ENCODE measurements at regions not wholly inside any gene's neighbourhood (a gene's known extent, or its start where the extent isn't known, plus 50 kb on each side); places are given as distances from the start of the nearest gene placed in this dataset.
"Not testable (repeated sequence)": the region's sequence is repeated elsewhere in the genome, so short reads cannot be mapped to it uniquely, and the experiment has no call there.

DNA sequence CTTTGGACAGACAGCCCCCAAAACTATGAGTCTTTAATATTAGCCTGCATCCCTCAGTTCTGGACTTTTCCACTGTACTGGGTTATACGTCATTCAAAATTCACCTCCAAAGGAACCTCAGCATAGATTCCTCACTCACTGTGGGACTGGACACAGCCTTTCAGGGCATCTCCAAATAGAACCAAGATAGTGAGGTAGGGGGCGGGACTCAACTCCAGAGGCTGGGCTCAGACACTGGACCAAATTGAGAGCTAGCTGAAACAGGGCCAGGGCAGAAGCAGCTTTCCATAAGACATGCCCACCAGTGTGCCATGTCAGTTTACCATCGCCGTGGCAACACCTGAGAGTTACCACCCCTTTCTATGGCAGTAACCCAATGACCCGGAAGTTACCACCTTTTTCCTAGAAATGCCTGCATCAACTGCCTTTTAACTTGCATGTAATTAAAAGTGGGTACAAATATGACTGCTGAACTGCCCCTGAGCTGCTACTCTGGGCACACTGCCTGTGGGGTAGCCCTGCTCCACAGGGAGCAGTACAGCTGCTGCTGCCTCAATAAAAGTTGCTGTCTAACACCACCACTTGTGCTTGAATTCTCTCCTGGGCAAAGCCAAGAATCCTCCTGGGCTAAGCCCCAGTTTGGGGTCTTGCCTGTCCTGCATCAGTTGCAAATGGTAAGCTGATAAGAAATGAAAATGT lies 274.7 kb downstream of the ANAPC1 start:
- DNase-seq: not testable (repeated sequence)

DNA sequence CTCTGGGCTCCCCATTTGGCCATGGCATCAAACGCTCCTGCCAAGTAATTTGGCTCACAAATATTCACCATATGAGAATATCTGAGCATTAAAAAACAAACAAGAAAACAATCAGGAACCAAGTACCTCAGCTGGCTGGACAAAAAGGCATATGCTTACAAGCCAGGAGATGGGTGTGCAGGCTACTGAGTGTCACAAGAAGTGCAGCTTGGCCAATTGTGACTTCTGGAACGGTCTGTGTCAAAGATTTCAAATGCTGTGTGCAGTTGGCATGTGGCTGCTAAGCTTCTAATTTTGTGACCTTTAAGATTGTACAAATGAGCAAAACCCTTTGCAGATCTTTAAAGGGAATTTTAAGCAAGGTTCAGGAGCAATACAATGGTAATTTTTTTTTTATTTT lies 274.0 kb downstream of the ANAPC1 start:
- peak in 1 of 56 donors; percentile 1 for DNase-seq

DNA sequence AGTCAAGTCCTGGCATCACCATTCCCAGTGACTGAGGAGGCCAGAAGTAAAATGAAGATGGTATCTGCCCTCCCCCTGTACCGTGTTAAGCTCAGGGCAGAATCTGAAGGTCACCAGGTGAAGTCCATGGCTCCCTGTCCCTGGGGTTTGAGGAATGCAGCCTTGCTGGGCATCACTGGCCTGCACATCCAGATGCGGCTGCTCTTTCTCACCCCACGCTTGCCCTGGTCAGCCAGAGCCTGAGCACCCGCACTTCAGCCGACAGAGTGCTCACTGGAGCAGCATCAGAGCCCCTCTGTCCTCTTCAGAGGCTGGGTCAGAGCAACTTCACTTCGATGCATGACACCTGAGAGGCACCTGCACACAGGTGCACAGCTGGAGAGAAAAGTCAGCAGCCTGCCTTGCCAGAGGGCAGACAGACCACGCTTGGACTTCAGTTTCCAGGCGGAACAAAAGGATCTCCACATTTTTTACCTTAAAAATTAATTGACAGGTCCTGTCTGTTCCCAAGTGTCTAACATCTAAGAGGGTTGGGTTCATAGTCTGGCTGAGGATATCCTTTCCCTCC lies 267.3 kb downstream of the ANAPC1 start:
- DNase-seq: no peak

DNA sequence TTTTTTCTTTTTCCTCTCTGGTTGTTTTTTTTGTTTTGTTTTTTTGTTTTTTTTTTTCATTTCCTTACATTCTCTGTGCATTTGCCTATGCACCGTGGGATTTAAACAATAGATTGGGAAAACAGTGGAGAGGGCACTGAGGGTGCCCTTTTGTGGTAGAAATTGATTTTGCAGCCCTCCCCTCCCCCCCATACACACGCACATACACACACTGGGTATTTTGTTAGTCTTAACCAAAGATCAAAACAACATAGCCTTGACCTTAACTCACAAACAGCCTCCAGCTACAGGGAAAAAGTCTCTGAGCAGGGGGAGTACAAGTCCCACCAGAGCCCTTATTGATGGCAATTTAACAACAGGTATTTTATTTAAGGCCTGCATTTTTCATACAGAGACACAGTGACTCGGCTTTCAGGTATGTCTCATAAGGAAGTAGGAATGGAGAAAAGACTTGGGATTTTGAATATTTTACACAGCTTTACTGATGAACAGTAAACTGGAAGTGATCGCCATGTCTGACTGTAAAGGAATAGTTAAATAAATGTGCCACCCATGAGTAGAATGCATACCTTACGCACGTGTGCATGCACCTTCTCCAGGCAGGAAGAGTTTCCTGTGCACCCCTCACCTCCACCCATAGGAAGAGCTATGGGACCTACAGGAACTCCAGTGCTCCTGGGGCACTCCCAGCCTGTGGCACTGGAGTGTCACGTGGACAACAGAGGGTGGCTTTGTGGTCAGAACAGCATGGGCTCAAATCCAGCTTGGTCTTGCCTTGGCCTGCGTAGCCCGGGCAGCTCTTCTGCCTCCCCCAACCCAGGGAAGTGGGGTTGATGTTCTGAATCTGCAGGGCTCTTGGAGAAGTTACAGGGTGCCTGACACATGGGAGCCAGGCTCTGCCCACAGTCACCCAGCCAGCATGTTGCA lies 266.4 kb downstream of the ANAPC1 start:
- DNase-seq: peak in 6 of 56 donors; percentile 3 to 22 (median 3)

DNA sequence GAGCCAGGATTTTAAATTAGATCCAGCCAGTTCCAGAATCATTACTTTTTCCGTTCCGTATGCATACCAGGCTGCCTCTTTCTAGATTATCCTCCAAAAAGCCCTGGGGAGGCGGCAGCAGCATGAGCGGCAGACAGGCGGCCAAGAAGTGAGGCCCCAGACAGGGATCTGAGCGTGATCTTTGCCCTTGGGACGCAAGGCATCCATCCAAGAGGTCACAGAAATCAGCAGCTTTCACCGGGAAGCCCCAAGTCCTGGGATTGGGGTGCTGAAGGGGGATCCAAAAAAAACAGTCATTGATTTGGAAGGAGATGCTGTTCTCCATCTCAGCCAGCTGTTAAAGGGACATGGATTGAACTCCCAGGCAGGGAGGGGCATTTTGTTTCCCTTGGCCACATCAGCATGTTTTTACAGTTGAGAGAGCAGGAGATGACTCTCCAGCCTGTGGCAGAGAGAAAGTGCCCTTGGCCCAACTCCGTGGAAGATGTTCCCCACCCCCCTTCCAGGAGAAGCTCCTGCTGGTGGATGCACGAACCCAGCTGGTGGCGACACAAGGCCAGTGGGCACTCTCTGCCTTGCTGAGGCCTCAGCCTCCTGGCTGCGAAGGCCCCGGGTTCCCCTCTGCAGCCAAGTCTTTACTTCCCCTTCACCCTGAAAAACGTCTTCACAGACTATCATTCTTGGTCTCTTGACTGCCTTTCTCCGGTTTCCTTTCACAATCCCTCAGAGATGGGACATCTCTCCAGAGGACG lies 265.6 kb downstream of the ANAPC1 start:
- no peak for DNase-seq

DNA sequence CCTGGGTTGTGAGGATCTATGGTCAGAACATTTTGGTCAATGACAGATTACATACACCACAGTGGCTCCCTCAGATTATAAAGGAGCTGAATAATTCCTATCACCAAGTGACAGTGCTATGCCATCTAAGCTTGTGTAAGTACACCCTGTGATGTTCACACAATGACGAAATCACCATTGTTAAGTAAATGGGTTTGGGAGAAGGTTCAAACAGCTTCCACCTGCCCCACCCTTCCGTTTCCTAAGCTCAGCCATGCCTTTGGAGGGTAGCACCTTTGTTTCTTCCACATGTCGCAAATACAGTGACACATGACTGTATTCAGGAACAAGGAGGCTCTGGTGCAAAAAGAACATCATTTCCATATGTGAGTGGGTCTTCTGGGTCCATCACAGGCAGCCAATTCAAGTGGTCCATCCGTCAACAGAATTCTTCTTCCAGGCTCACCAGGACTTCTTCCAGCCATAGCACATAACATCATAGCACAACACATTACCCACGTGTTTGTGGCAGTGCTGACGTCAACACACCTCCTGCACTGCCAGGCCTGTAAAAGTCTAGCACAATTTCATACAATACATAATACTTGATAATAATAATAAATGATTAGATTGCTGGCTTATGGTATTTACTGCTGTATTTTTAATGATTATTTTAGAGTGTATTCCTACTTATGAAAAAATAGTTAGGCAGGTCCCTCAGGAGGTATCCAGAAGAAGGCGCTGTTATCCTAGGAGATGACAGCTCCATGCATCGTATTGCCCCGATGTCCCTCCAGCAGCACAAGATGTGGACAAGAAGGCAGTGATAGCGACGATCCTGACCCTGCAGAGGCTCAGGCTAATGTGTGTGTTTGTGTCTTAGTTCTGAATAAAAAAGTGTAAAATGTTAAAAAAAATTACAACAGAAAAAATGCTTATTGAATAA lies 264.8 kb downstream of the ANAPC1 start:
- DNase-seq: no peak

DNA sequence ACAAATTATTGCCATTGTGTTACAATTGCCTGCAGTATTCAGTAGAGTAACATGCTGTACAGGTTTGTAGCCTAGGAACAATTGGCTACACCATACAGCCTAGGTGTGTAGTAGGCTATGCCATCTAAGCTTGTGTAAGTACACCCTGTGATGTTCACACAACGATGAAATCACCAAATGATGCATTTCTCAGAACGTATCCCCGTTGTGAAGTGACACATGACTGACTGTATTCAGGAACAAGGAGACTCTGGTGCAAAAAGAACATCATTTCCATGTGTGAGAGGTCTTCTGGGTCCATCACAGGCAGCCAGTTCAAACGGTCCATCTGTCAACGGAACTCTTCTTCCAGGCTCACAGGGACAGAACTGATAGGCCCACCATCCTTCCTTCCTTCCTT lies 263.7 kb downstream of the ANAPC1 start:
- DNase-seq: no peak

DNA sequence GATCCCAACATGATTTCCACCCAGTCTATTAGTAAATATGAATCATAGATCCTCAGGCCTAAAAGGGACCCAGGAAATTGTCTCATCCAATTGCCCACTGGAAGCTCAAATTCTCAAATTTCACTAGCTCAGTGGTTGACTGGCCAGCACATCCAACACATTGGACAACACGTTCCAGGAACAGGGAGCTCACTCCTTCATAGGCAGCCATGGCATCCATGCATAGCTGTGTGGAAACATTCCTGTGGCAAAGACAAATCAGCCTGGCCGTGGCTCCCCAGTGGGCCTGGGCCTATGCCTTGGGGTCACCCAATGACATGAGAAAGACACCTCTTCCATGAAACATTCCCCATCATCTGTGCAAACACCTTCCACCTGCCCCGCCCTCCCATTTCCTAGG lies 261.1 kb downstream of the ANAPC1 start:
- no peak for DNase-seq

DNA sequence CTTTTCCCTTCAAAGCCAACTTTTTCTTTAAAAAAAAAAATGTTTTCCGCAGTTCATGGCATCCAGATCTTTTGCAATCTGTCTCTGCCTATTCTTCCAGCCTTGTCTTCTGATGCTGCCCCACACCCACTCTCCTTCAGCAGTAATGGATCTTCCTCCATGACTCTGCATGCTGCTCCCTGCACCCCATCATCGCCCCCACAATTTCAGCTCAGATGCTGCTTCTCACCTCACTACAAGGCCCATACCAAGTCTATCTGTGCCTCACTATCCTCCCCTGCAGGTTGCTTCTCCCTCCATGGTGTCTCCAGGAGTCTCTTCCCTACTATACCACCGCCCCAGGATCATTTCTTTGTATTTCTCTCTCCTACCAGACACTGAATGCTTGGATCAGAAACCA lies 260.6 kb downstream of the ANAPC1 start:
- DNase-seq: no peak

DNA sequence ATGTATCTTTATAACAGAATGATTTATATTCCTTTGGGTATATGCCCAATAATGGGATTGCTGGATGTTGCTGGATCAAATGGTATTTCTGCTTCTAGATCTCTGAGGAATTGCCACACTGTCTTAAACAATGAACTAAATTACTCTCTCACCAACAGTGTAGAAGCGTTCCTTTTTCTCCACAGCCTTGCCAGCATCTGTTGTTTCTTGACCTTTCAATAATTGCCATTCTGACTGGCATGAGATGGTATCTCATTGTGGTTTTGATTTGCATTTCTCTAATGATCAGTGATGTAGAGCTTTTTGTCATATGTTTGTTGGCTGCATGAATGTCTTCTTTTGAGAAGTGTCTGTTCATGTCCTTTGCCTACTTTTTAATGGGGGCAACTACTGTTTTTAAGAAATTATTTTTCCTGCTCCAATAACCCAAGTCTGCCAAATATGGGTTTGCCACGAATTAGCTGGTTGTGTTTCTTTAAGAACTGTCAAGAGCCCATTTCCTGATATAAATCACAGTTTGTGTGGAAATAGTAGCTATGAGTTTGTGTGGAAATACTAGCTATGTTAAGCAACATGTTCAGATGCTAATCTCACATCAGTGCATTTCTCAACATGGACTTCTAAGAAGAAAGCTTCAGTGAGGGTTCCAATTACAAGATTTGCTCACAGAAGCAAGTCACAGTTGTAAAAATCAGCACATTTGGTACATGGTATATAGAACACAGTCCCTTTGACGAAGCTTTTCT lies 259.4 kb downstream of the ANAPC1 start:
- DNase-seq: no peak

DNA sequence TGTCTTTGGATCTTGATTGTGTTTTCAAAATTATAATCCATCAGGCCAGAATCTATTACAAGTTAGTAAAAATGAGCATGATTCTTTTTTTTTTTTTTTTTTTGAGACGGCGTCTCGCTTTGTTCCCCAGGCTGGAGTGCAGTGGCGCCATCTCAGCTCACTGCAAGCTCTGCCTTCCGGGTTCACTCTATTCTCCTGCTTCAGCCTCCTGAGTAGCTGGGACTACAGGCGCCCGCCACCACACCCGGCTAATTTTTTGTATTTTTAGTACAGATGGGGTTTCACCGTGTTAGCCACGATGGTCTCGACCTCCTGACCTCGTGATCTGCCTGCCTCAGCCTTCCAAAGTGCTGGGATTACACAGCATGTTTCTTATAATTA lies 258.8 kb downstream of the ANAPC1 start:
- DNase-seq: not testable (repeated sequence)

DNA sequence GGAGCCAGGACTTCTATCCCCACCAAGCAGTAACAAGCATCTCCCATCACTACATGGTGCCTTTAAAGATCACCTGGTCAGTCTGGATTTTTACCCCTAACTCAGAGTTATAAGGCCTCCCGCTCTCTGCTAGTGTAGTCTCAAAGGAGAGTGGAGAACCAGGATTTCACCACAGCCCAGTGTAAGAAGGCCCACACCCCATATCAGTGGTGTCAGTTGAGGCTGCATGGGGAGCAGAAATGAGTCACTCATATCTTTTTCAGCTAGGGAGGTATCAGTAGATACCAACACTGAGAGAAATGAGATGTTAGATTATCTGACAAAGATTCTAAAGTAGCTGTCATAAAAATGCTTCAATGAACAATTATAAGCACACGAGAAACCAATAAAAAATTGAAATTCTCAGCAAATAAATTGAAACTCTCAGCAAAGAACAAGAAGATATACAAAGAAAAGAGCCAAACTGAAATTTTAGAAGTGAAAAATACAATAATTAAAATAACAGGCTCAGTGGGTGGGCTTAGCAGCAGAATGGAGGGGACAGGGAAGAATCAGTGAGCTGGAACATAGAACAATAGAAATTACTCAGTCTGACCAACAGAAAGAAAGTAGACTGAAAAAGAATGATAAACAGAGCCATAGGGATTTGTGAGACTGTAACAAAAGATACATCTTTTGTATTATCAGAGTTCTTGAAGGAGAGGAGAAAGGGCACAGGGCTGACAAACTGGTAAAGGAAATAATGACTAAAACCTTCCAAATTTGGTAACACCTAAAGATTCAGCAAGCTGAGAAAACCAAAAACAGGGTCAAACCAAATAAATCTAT lies 257.7 kb downstream of the ANAPC1 start:
- no peak for DNase-seq

DNA sequence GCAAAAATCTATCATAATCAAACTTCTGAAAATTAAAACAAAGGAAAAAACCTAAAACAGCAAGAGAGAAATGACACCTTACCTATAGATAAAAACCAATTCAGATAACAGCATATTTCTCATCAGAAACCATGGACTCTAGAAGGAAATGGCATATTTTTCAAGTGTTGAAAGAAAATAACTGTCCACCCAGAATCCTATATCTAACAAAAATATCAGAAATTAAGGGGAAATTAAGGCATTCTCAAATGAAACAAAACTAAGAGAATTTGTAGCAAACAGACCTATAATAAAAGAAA lies 257.2 kb downstream of the ANAPC1 start:
- no peak for DNase-seq

DNA sequence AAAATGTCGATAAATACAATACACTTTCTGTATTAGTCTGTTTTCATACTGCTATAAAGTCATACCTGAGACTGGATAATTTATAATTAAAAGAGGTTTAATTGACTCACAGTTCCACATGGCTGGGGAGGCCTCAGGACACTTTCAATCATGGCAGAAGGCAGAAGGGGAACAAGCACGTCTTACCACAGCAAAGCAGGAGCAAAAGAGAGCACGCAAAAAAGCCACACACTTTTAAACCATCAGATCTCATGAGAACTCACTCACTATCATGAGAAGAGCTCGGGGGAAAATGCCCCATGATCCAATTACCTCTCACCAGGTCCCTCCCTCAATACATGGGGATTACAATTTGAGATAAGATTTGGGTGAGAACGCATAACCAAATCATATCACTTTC lies 256.7 kb downstream of the ANAPC1 start:
- DNase-seq: no peak

DNA sequence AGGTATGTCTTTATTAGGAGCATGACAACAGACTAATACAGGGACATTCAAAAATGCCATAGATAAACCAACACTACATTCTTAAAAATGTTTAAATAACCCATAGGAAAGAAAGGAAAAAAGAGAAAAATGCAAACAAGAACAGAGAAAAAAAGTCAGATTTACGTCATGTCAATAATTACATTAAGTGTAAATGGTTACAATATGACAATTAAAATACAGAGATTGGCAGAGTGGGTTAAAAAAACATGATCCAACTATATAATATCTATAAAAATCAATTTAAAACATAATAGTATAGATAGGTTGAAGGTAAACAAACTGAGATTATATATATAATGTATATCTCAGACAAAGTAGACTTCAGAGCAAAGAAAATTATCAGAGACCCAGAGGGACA lies 255.8 kb downstream of the ANAPC1 start:
- no peak for DNase-seq

DNA sequence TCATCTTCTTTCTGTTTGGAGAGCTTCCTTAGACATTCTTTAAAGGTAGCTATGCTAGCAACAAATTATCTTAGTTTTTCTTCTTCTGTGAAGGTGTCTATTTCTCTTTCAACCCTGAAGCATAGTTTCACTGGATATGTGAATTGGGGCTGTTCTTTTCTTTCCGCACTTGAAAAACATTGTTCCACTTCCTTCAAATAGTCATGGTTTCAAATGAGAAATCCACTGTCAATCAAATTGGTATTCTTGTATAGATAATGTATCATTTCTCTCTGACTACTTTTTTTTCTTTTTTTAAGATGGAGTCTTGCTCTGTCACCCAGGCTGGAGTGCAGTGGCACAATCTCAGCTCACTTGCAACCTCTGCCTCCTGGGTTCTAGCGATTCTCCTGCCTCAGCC lies 254.0 kb downstream of the ANAPC1 start:
- no peak for DNase-seq

DNA sequence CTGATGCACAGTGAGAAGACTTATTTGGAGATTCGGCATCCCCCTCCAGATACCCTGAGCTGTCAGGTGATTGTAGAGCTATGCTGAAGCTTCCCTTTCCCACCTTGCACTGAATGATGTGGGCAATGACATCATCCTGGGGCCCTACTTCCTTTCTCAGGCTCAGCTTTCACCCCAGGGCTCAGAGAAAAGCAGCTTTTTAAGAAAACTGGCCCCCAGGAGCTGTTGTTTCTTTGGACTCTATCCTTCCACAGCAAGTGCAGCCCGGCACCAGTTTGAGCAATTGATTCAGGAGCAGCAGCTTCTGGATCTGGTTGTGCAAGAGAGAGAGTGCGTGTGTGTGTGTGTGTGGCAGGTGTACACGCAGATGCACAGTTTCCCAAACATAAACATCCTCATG lies 251.3 kb downstream of the ANAPC1 start:
- no peak for DNase-seq

DNA sequence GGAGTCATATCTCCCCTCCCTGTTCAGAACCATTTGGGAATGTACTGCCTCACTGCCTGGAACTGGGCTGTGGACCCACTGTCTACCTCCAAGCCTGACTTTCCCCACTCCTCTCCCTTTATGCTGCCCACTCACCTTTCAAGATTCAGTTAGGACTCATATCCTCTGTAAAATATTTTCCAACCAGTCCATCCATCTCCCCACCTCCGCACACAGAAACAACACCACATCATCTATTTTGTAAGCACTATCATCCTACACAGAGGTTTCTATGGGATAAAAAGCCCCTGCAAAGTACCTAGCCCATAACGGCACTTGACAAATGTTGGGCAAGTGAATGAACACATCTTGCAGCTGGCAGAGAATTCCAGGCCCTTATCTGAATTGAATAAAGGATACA lies 250.8 kb downstream of the ANAPC1 start:
- no peak for DNase-seq

DNA sequence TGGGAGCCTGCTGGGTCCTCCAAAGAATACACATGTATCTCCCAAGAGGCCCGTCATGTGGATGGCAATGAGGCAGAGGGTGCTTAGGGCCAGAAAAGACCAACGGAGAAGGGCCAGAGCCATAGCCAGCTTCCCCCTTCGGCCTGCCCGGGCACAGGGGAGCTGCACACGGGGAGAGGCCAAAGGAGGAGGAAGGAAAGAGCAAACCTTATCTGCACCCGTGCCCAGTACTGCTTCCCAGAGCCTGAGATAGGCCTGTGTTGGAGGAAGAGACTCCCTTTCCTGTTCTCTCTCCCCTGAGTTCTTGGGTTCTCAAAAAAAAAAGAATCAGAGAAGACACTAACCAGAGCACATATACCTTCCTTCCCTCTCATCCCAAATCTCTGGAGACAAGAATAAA lies 250.3 kb downstream of the ANAPC1 start:
- DNase-seq: no peak
